ENCODE measurements at regions not wholly inside any gene's neighbourhood (a gene's known extent, or its start where the extent isn't known, plus 50 kb on each side); places are given as distances from the start of the nearest gene placed in this dataset.

- H3K4me1 ChIP-seq (ENCODE audit: control insufficient read depth in 2 of 2, insufficient read depth in 1 of 2, low read depth in 1 of 2, low read length in 2 of 2) = peaks cover 0 to 2% of the 10 kb centered on the region in 2 donors
- no peak overlapping the region for H3K27ac ChIP-seq (replicated peaks; ENCODE audit: low read length)
- H3K36me3 ChIP-seq (replicated peaks in 1 of 2; ENCODE audit: control insufficient read depth in 2 of 2, insufficient read depth in 2 of 2, low read length in 2 of 2) = no peaks in the 10 kb centered on the region
- no peak overlapping the region for H3K4me3 ChIP-seq (ENCODE audit: low read length in 2 of 2)
- no peak overlapping the region for H3K9ac ChIP-seq (ENCODE audit: low read depth, low read length, poor library complexity)
- H2AK5ac ChIP-seq (ENCODE audit: low read depth, low read length) = no peak overlapping the region
- no peak overlapping the region for H3K18ac ChIP-seq (ENCODE audit: low read length)
- DNase-seq (ENCODE audit: low spot score) = no peak
- no peak overlapping the region for H2BK15ac ChIP-seq (ENCODE audit: low read length)
- no peak overlapping the region for H3K4me2 ChIP-seq (ENCODE audit: insufficient read depth, low read length, poor library complexity, severe bottlenecking)
- WGBS, 2 donors (ENCODE audit: extremely low coverage in 2 of 2, insufficient read length in 2 of 2, insufficient replicate concordance in 1 of 2) = no CpG with 5 or more reads among the region's 5 CpGs
- H2BK5ac ChIP-seq (ENCODE audit: low read length) = no peak overlapping the region
- H3K14ac ChIP-seq (ENCODE audit: low read length) = no peak overlapping the region
- no peaks in the 10 kb centered on the region for H3K9me3 ChIP-seq (replicated peaks in 1 of 2; ENCODE audit: control insufficient read depth in 2 of 2, insufficient read depth in 1 of 2, low read depth in 1 of 2, low read length in 2 of 2)
- H4K8ac ChIP-seq (ENCODE audit: low read depth, low read length) = no peak overlapping the region
- no peak overlapping the region for H3K4ac ChIP-seq (ENCODE audit: low read length)
- H4K91ac ChIP-seq (ENCODE audit: low read depth, low read length, poor library complexity) = no peak overlapping the region
- H3K23ac ChIP-seq (ENCODE audit: low read depth, low read length, poor library complexity) = no peak overlapping the region
- H3K27me3 ChIP-seq (ENCODE audit: control insufficient read depth in 3 of 3, insufficient read depth in 3 of 3, low read depth in 1 of 3, low read length in 3 of 3) = peaks cover 0 to 4% (median 0%) of the 10 kb centered on the region in 3 experiments
- no peak overlapping the region for H2BK120ac ChIP-seq (ENCODE audit: low read depth, low read length)
- H2AFZ ChIP-seq (ENCODE audit: low read length) = no peak overlapping the region
- no peak overlapping the region for H2BK12ac ChIP-seq (ENCODE audit: low read length)
- H3K79me1 ChIP-seq (ENCODE audit: low read depth, low read length) = no peaks in the 10 kb centered on the region
Observed at GRCh38 chr7:27410812-27411544, 168.4 kb downstream of the EVX1 start.

- no peak overlapping the region for H3K9ac ChIP-seq (ENCODE audit: low read depth, low read length, poor library complexity)
- no peak overlapping the region for H2BK12ac ChIP-seq (ENCODE audit: low read length)
- no peak overlapping the region for H3K14ac ChIP-seq (ENCODE audit: low read length)
- H3K4ac ChIP-seq (ENCODE audit: low read length) = no peak overlapping the region
- no peaks in the 10 kb centered on the region for H3K9me3 ChIP-seq (replicated peaks in 1 of 2; ENCODE audit: control insufficient read depth in 2 of 2, insufficient read depth in 1 of 2, low read depth in 1 of 2, low read length in 2 of 2)
- H3K4me1 ChIP-seq (ENCODE audit: control insufficient read depth in 2 of 2, insufficient read depth in 1 of 2, low read depth in 1 of 2, low read length in 2 of 2) = peaks cover 0 to 2% of the 10 kb centered on the region in 2 donors
- no peak overlapping the region for H3K18ac ChIP-seq (ENCODE audit: low read length)
- no peak overlapping the region for H2AK5ac ChIP-seq (ENCODE audit: low read depth, low read length)
- no peak overlapping the region for H2BK5ac ChIP-seq (ENCODE audit: low read length)
- no peak overlapping the region for H3K4me2 ChIP-seq (ENCODE audit: insufficient read depth, low read length, poor library complexity, severe bottlenecking)
- H2BK15ac ChIP-seq (ENCODE audit: low read length) = no peak overlapping the region
- DNase-seq (ENCODE audit: low spot score) = no peak
- no peaks in the 10 kb centered on the region for H3K79me1 ChIP-seq (ENCODE audit: low read depth, low read length)
- no CpG with 5 or more reads among the region's 7 CpGs for WGBS, 2 donors (ENCODE audit: extremely low coverage in 2 of 2, insufficient read length in 2 of 2, insufficient replicate concordance in 1 of 2)
- H4K91ac ChIP-seq (ENCODE audit: low read depth, low read length, poor library complexity) = no peak overlapping the region
- no peak overlapping the region for H3K27ac ChIP-seq (replicated peaks; ENCODE audit: low read length)
- no peak overlapping the region for H3K23ac ChIP-seq (ENCODE audit: low read depth, low read length, poor library complexity)
- peaks cover 0 to 4% (median 0%) of the 10 kb centered on the region in 3 experiments for H3K27me3 ChIP-seq (ENCODE audit: control insufficient read depth in 3 of 3, insufficient read depth in 3 of 3, low read depth in 1 of 3, low read length in 3 of 3)
- no peak overlapping the region for H4K8ac ChIP-seq (ENCODE audit: low read depth, low read length)
- H2BK120ac ChIP-seq (ENCODE audit: low read depth, low read length) = no peak overlapping the region
- H3K36me3 ChIP-seq (replicated peaks in 1 of 2; ENCODE audit: control insufficient read depth in 2 of 2, insufficient read depth in 2 of 2, low read length in 2 of 2) = no peaks in the 10 kb centered on the region
- H2AFZ ChIP-seq (ENCODE audit: low read length) = no peak overlapping the region
- no peak overlapping the region for H3K4me3 ChIP-seq (ENCODE audit: low read length in 2 of 2)
Observed at GRCh38 chr7:27412164-27412563, 169.6 kb downstream of the EVX1 start.

GRCh38 chr7:27418541-27418940 lies 175.9 kb downstream of the EVX1 start:
- no peak overlapping the region for H3K4me3 ChIP-seq (ENCODE audit: low read length in 2 of 2)
- no peak overlapping the region for H2AFZ ChIP-seq (ENCODE audit: low read length)
- no peaks in the 10 kb centered on the region for H3K27me3 ChIP-seq (ENCODE audit: control insufficient read depth in 3 of 3, insufficient read depth in 3 of 3, low read depth in 1 of 3, low read length in 3 of 3)
- no peak for DNase-seq (ENCODE audit: low spot score)
- no peak overlapping the region for H2BK15ac ChIP-seq (ENCODE audit: low read length)
- no CpG with 5 or more reads among the region's 3 CpGs for WGBS, 2 donors (ENCODE audit: extremely low coverage in 2 of 2, insufficient read length in 2 of 2, insufficient replicate concordance in 1 of 2)
- no peak overlapping the region for H2BK12ac ChIP-seq (ENCODE audit: low read length)
- no peak overlapping the region for H4K91ac ChIP-seq (ENCODE audit: low read depth, low read length, poor library complexity)
- no peak overlapping the region for H3K18ac ChIP-seq (ENCODE audit: low read length)
- no peaks in the 10 kb centered on the region for H3K4me1 ChIP-seq (ENCODE audit: control insufficient read depth in 2 of 2, insufficient read depth in 1 of 2, low read depth in 1 of 2, low read length in 2 of 2)
- H3K79me1 ChIP-seq (ENCODE audit: low read depth, low read length) = no peaks in the 10 kb centered on the region
- no peak overlapping the region for H4K8ac ChIP-seq (ENCODE audit: low read depth, low read length)
- no peak overlapping the region for H3K4ac ChIP-seq (ENCODE audit: low read length)
- no peak overlapping the region for H3K23ac ChIP-seq (ENCODE audit: low read depth, low read length, poor library complexity)
- H3K36me3 ChIP-seq (replicated peaks in 1 of 2; ENCODE audit: control insufficient read depth in 2 of 2, insufficient read depth in 2 of 2, low read length in 2 of 2) = no peaks in the 10 kb centered on the region
- no peak overlapping the region for H2AK5ac ChIP-seq (ENCODE audit: low read depth, low read length)
- no peak overlapping the region for H3K14ac ChIP-seq (ENCODE audit: low read length)
- H3K4me2 ChIP-seq (ENCODE audit: insufficient read depth, low read length, poor library complexity, severe bottlenecking) = no peak overlapping the region
- H2BK5ac ChIP-seq (ENCODE audit: low read length) = no peak overlapping the region
- no peak overlapping the region for H3K27ac ChIP-seq (replicated peaks; ENCODE audit: low read length)
- no peak overlapping the region for H3K9ac ChIP-seq (ENCODE audit: low read depth, low read length, poor library complexity)
- H3K9me3 ChIP-seq (replicated peaks in 1 of 2; ENCODE audit: control insufficient read depth in 2 of 2, insufficient read depth in 1 of 2, low read depth in 1 of 2, low read length in 2 of 2) = no peaks in the 10 kb centered on the region
- H2BK120ac ChIP-seq (ENCODE audit: low read depth, low read length) = no peak overlapping the region

- Histone ChIP-seq H3K18ac (ENCODE audit: low read length) (no peak overlapping the region), H2BK5ac (ENCODE audit: low read length) (no peak overlapping the region), H3K4me2 (ENCODE audit: insufficient read depth, low read length, poor library complexity, severe bottlenecking) (no peak overlapping the region), H2BK12ac (ENCODE audit: low read length) (no peak overlapping the region), H3K4me3 (ENCODE audit: low read length in 2 of 2) (no peak overlapping the region), H3K4ac (ENCODE audit: low read length) (no peak overlapping the region), H4K8ac (ENCODE audit: low read depth, low read length) (no peak overlapping the region), H2BK120ac (ENCODE audit: low read depth, low read length) (no peak overlapping the region), H3K4me1 (ENCODE audit: control insufficient read depth in 2 of 2, insufficient read depth in 1 of 2, low read depth in 1 of 2, low read length in 2 of 2) (no peaks in the 10 kb centered on the region), H4K91ac (ENCODE audit: low read depth, low read length, poor library complexity) (no peak overlapping the region), H3K9ac (ENCODE audit: low read depth, low read length, poor library complexity) (no peak overlapping the region), H3K27me3 (ENCODE audit: control insufficient read depth in 3 of 3, insufficient read depth in 3 of 3, low read depth in 1 of 3, low read length in 3 of 3) (no peaks in the 10 kb centered on the region), H3K79me1 (ENCODE audit: low read depth, low read length) (no peaks in the 10 kb centered on the region), H2BK15ac (ENCODE audit: low read length) (no peak overlapping the region), H2AK5ac (ENCODE audit: low read depth, low read length) (no peak overlapping the region), H3K27ac (replicated peaks; ENCODE audit: low read length) (no peak overlapping the region), H3K14ac (ENCODE audit: low read length) (no peak overlapping the region), H3K23ac (ENCODE audit: low read depth, low read length, poor library complexity) (no peak overlapping the region), H3K36me3 (replicated peaks in 1 of 2; ENCODE audit: control insufficient read depth in 2 of 2, insufficient read depth in 2 of 2, low read length in 2 of 2) (no peaks in the 10 kb centered on the region), H3K9me3 (replicated peaks in 1 of 2; ENCODE audit: control insufficient read depth in 2 of 2, insufficient read depth in 1 of 2, low read depth in 1 of 2, low read length in 2 of 2) (no peaks in the 10 kb centered on the region), H2AFZ (ENCODE audit: low read length) (no peak overlapping the region)
- WGBS, 2 donors (ENCODE audit: extremely low coverage in 2 of 2, insufficient read length in 2 of 2, insufficient replicate concordance in 1 of 2) = no CpG with 5 or more reads among the region's 2 CpGs
- no peak for DNase-seq (ENCODE audit: low spot score)
Observed at GRCh38 chr7:27419581-27420177, 177.1 kb downstream of the EVX1 start.

Data from neuronal stem cell (in vitro differentiated cells).